Upper lobe of right lung (tissue), 1 donor: ENCODE measurements at regions not wholly inside any gene's neighbourhood (a gene's known extent, or its start where the extent isn't known, plus 50 kb on each side); places are given as distances from the start of the nearest gene placed in this dataset.

ENCODE experiments used
- ATAC-seq: fragments of 200-7000 bp; cut with Tn5 transposase; one replicate; pipeline ENCODE4 v1.9.1; 2020; ENCODE audit warnings: mild to moderate bottlenecking, moderate library complexity
- DNase-seq: peaks from one replicate; pipeline ENCODE4 v3.0.0-alpha.2; 2020
- H3K27ac ChIP-seq: fragments of 200-600 bp; one replicate; pipeline ENCODE4 v1.8.0; 2022
- H3K27me3 ChIP-seq: fragments of 200-600 bp; one replicate; pipeline ENCODE4 v1.8.0; 2022; ENCODE audit warnings: mild to moderate bottlenecking
- H3K36me3 ChIP-seq: fragments of 200-600 bp; one replicate; pipeline ENCODE4 v1.8.0; 2022
- H3K4me1 ChIP-seq: fragments of 200-600 bp; one replicate; pipeline ENCODE4 v1.8.0; 2022
- H3K4me3 ChIP-seq: fragments of 200-600 bp; one replicate; pipeline ENCODE4 v1.8.0; 2022; ENCODE audit warnings: mild to moderate bottlenecking
- H3K9me3 ChIP-seq: fragments of 200-600 bp; one replicate; pipeline ENCODE4 v1.8.0; 2022
- intact Hi-C: fragments of 100-400 bp; cut with DNase I; formaldehyde crosslinking; loops from one replicate; pipeline ENCODE4 v1.11.0; 2022
- TF ChIP-seq, protein P1 (sequence below): fragments of 200-600 bp; IDR thresholded peaks from one replicate; pipeline ENCODE4 v1.8.0; 2022; ENCODE audit warnings: antibody characterized with exemption
- donor health status: DM: no; HTN: yes; CAD: no; lungs with severe emphysema.

DNA sequence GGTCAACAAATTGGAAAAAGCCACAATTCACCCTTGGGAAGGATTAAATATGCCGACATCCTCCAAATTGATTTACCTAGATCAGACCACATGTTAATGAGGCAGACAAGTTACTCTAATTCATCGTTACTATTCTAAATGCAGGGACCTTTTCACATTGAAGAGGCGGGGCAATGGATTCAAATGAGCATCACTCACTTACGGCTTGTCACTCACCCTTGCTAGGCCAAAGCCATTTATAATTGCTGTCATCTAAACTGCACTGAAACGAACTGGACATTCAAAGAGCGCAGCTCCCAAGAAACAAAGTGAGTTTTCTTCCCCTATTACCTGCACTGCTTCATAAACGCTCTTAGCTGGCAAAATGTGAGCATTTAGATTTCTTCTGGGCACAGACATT, 313.9 kb downstream of the WDR72 start:
- TF ChIP-seq, protein P1, sequence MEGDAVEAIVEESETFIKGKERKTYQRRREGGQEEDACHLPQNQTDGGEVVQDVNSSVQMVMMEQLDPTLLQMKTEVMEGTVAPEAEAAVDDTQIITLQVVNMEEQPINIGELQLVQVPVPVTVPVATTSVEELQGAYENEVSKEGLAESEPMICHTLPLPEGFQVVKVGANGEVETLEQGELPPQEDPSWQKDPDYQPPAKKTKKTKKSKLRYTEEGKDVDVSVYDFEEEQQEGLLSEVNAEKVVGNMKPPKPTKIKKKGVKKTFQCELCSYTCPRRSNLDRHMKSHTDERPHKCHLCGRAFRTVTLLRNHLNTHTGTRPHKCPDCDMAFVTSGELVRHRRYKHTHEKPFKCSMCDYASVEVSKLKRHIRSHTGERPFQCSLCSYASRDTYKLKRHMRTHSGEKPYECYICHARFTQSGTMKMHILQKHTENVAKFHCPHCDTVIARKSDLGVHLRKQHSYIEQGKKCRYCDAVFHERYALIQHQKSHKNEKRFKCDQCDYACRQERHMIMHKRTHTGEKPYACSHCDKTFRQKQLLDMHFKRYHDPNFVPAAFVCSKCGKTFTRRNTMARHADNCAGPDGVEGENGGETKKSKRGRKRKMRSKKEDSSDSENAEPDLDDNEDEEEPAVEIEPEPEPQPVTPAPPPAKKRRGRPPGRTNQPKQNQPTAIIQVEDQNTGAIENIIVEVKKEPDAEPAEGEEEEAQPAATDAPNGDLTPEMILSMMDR: no peak
- intact Hi-C loops: no loop called here
- no peak for ATAC-seq

GRCh38 chr15:53437985-53438841, 321.2 kb downstream of the WDR72 start:
- intact Hi-C loops: no loop called here
- no peaks in the 10 kb centered on the region for H3K27me3 ChIP-seq
- no peaks in the 10 kb centered on the region for H3K4me1 ChIP-seq
- H3K27ac ChIP-seq: no peak overlapping the region
- DNase-seq: no peak
- no peaks in the 10 kb centered on the region for H3K36me3 ChIP-seq
- no peak for ATAC-seq
- no peak overlapping the region for H3K4me3 ChIP-seq
- TF ChIP-seq, protein P1: no peak
- H3K9me3 ChIP-seq: no peaks in the 10 kb centered on the region

More for the DNA sequence above, 313.9 kb downstream of the WDR72 start:
- no peaks in the 10 kb centered on the region for H3K4me1 ChIP-seq
- H3K27me3 ChIP-seq: no peaks in the 10 kb centered on the region
- no peaks in the 10 kb centered on the region for H3K9me3 ChIP-seq
- no peak overlapping the region for H3K27ac ChIP-seq
- H3K4me3 ChIP-seq: no peak overlapping the region
- DNase-seq: no peak
- H3K36me3 ChIP-seq: no peaks in the 10 kb centered on the region

DNA sequence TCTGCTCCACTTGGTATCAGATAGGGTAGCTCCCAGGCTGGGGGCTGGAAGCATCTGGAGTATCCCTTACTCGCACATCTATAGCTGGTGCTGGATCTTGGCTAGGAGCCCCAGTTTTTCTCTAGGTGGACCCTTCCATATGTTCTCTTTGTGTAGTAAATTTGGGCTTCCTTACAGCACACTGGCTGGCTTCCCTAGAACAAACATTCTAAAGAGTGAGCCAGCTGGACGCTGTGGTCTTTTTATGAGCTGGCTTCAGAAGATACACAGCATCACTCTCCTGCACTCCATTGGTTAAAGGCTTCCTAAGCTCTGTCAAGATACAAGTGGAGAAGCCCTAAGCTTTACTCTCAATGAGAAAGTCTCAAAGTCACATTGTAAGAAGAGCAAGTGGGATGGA, 322.1 kb downstream of the WDR72 start:
- no peak overlapping the region for H3K4me3 ChIP-seq
- no peak for DNase-seq
- H3K36me3 ChIP-seq: no peaks in the 10 kb centered on the region
- H3K27ac ChIP-seq: no peak overlapping the region
- H3K27me3 ChIP-seq: no peaks in the 10 kb centered on the region
- no peaks in the 10 kb centered on the region for H3K9me3 ChIP-seq
- intact Hi-C loops: no loop called here
- ATAC-seq: no peak
- TF ChIP-seq, protein P1: no peak
- H3K4me1 ChIP-seq: no peaks in the 10 kb centered on the region

- intact Hi-C loops: no loop called here
- TF ChIP-seq, protein P1: no peak
- no peaks in the 10 kb centered on the region for H3K27me3 ChIP-seq
- H3K36me3 ChIP-seq: no peaks in the 10 kb centered on the region
- no peak overlapping the region for H3K27ac ChIP-seq
- H3K9me3 ChIP-seq: no peaks in the 10 kb centered on the region
- DNase-seq (no peak), ATAC-seq (no peak)
- no peak overlapping the region for H3K4me3 ChIP-seq
- H3K4me1 ChIP-seq: no peaks in the 10 kb centered on the region
Observed at GRCh38 chr15:53434174-53434678, 325.2 kb downstream of the WDR72 start.

- H3K9me3 ChIP-seq: no peaks in the 10 kb centered on the region
- H3K27ac ChIP-seq: no peak overlapping the region
- no peaks in the 10 kb centered on the region for H3K36me3 ChIP-seq
- ATAC-seq (no peak), DNase-seq (no peak)
- intact Hi-C loops: no loop called here
- TF ChIP-seq, protein P1: no peak
- H3K4me1 ChIP-seq: no peaks in the 10 kb centered on the region
- H3K27me3 ChIP-seq: no peaks in the 10 kb centered on the region
- no peak overlapping the region for H3K4me3 ChIP-seq
Observed at GRCh38 chr15:53416219-53416940, 343.1 kb downstream of the WDR72 start.
